ENCODE measurements at regions not wholly inside any gene's neighbourhood (a gene's known extent, or its start where the extent isn't known, plus 50 kb on each side); places are given as distances from the start of the nearest gene placed in this dataset.
"Not testable (repeated sequence)": the region's sequence is repeated elsewhere in the genome, so short reads cannot be mapped to it uniquely, and the experiment has no call there.

DNA sequence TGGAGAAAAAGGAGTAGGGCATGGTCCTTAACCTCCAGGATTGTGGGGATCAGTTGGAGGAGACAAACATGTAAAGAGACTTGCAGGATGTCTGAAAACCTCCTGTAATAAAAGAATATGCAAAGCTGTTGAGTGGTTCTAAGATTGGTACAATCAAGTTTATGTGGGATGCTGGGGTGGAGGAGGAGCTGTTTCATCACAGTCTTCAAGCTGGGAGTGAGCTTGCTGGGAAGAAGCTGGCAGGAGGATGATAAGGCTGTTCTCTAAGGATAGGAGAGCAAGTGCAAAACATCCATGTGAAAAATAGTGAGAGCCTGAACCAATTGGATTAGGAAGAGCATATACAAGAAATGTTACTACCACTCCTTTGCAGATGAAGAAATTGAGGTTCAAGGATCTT, 161.9 kb upstream of the CRIM1 start:
- DNase-seq (ENCODE audit: low read depth) = no peak
- no peak overlapping the region for H3K4me3 ChIP-seq (replicated peaks; ENCODE audit: low read depth, low read length)
- TF ChIP-seq, protein P1, sequence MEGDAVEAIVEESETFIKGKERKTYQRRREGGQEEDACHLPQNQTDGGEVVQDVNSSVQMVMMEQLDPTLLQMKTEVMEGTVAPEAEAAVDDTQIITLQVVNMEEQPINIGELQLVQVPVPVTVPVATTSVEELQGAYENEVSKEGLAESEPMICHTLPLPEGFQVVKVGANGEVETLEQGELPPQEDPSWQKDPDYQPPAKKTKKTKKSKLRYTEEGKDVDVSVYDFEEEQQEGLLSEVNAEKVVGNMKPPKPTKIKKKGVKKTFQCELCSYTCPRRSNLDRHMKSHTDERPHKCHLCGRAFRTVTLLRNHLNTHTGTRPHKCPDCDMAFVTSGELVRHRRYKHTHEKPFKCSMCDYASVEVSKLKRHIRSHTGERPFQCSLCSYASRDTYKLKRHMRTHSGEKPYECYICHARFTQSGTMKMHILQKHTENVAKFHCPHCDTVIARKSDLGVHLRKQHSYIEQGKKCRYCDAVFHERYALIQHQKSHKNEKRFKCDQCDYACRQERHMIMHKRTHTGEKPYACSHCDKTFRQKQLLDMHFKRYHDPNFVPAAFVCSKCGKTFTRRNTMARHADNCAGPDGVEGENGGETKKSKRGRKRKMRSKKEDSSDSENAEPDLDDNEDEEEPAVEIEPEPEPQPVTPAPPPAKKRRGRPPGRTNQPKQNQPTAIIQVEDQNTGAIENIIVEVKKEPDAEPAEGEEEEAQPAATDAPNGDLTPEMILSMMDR (IDR thresholded peaks at IDR 0.05; ENCODE audit: low read length, missing control alignments) = no peak

DNA sequence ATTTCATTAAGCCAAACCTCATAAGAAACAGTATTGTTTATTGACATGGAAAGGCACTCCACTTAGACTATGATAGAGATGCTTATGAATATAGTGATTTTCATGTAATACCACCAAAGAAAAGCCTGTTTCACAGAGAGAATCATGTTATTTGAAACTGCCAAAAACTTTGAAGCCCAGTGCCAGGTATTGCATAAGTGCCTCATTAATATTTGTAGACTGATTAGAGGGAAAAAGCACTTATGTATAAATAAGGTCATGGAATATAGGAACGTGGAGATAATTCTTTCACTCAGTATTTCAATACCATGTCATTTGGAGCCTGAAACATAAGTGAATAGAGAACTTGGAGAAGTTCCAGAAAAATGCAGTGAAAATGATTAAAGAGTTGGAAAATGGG, 162.6 kb upstream of the CRIM1 start:
- H3K4me3 ChIP-seq (replicated peaks; ENCODE audit: low read depth, low read length) = no peak overlapping the region
- DNase-seq (ENCODE audit: low read depth) = no peak
- TF ChIP-seq, protein P1 (IDR thresholded peaks at IDR 0.05; ENCODE audit: low read length, missing control alignments) = no peak

DNA sequence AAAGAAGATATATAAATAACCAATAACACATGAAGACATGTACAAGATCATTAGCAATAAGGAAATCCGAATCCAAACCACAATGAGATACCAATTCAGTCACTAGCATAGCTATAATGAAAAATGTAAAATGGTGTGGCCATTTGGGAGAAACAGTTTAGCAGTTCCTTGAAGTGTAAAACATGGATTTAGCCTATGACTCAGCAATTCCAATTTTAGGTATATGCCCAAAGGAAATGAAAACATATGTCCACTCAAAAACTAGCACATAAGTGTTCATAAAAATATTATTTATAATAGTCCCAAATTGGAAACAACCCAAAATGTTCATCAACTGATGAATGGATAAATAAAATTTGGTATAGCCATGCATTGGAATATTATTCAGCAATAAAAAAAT, 165.5 kb upstream of the CRIM1 start:
- TF ChIP-seq, protein P1 (IDR thresholded peaks at IDR 0.05; ENCODE audit: low read length, missing control alignments) = no peak
- no peak overlapping the region for H3K4me3 ChIP-seq (replicated peaks; ENCODE audit: low read depth, low read length)
- no peak for DNase-seq (ENCODE audit: low read depth)

DNA sequence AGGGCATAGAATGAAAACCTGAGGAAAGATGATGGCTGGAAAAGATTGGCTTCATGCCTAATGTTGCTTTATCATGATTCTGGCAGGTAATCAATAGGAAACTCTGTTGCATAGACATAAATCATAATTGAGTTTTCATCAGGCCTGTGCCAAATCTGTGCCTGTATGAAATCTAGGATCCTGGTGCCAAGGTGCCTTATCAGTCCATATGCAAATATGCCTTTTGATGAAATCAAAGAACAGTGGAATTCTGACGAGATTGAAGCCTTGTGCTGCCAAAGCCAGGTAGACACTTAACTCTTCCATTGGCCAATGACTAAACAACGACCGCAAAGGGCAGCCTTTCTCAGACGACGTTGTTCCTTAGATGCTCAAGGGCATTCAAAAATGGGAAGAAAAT, 170.0 kb upstream of the CRIM1 start:
- TF ChIP-seq, protein P1 (IDR thresholded peaks at IDR 0.05; ENCODE audit: low read length, missing control alignments) = no peak
- no peak overlapping the region for H3K4me3 ChIP-seq (replicated peaks; ENCODE audit: low read depth, low read length)
- DNase-seq (ENCODE audit: low read depth) = no peak

DNA sequence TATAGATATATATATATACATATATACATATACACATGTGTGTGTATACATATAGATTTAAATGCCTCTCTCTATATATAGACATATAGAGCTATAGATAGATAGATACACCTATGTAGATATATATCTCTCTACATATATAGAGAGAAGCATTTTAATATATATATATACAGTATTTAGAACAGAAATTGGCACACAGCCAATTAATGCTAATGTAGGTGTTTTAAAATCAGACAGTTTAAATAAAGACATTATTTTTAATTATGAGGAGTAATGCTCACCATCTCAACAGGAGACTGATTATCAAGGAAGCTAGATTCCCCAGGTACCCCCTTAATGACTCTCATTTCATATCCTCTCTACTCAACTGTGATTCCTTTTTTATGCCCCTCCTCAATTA, 170.7 kb upstream of the CRIM1 start:
- TF ChIP-seq, protein P1 (IDR thresholded peaks at IDR 0.05; ENCODE audit: low read length, missing control alignments) = no peak

DNA sequence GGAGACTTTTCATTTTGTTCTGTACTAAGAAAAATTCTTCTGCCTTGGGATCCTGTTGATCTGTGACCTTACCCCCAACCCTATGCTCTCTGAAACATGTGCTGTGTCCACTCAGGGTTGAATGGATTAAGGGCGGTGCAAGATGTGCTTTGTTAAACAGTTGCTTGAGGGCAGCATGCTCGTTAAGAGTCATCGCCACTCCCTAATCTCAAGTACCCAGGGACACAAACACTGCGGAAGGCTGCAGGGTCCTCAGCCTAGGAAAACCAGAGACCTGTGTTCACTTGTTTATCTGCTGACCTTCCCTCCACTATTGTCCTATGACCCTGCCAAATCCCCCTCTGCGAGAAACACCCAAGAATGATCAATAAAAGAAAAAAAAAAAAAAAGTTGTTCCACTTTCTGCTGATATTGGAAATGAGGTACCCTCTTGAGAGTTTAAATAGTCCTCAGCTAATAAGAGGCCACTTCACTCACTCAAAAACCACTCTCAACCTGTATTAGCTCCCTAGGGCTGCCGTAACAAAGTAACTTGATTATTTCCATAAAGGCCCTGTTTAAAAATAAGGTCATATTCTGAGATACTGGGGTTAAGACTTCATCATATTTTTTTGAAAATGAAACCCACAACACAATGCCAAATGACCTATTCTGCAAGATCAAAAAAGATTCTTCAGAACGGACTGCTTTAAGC, 174.6 kb upstream of the CRIM1 start:
- H3K4me3 ChIP-seq (replicated peaks; ENCODE audit: low read depth, low read length); DNase-seq (ENCODE audit: low read depth): not testable (repeated sequence)

More for the DNA sequence above, 170.7 kb upstream of the CRIM1 start:
- DNase-seq (ENCODE audit: low read depth) = no peak
- no peak overlapping the region for H3K4me3 ChIP-seq (replicated peaks; ENCODE audit: low read depth, low read length)

DNA sequence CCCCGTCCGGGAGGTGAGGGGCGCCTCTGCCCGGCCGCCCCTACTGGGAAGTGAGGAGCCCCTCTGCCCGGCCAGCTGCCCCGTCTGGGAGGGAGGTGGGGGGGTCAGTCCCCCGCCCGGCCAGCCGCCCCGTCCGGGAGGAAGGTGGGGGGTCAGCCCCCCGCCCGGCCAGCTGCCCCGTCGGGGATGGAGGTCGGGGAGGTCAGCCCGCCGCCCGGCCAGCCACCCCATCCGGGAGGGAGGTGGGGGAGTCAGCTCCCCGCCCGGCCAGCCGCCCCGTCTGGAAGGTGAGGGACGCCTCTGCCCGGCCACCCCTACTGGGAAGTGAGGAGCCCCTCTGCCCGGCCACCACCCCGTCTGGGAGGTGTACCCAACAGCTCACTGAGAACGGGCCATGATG, 175.3 kb upstream of the CRIM1 start:
- H3K4me3 ChIP-seq (replicated peaks; ENCODE audit: low read depth, low read length); DNase-seq (ENCODE audit: low read depth): not testable (repeated sequence)

DNA sequence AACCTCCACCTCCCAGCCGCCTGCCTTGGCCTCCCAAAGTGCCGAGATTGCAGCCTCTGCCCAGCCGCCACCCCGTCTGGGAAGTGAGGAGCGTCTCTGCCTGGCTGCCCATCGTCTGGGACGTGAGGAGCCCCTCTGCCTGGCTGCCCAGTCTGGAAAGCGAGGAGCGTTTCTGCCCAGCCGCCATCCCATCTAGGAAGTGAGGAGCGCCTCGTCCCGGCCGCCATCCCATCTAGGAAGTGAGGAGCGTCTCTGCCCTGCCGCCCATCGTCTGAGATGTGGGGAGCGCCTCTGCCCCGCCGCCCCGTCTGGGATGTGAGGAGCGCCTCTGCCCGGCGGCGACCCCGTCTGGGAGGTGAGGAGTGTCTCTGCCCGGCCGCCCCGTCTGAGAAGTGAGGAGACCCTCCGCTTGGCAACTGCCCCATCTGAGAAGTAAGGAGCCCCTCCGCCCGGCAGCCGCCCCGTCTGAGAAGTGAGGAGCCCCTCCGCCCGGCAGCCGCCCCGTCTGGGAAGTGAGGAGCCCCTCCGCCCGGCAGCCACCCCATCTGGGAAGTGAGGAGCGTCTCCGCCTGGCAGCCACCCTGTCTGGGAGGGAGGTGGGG, 175.8 kb upstream of the CRIM1 start:
- H3K4me3 ChIP-seq (replicated peaks; ENCODE audit: low read depth, low read length); DNase-seq (ENCODE audit: low read depth): not testable (repeated sequence)
